Keratinocyte (primary cell): ENCODE measurements at regions not wholly inside any gene's neighbourhood (a gene's known extent, or its start where the extent isn't known, plus 50 kb on each side); places are given as distances from the start of the nearest gene placed in this dataset.

Experiments
- DNase-seq: peaks from one replicate; pipeline ENCODE4 v3.0.0-alpha.2; 2011; ENCODE audit warnings: low read depth, missing footprints, low spot score
- FAIRE-seq: peaks from 2 replicates; lab custom pipeline; 2011; peaks lifted over from hg19 to GRCh38; lab: Jason Lieb, UNC
- H2AFZ ChIP-seq: 2 replicates; pipeline ENCODE4 v1.6.0; 2012; ENCODE audit warnings: low read length, control low read depth, inconsistent platforms; ENCODE audit not compliant: control insufficient read depth
- H3K27ac ChIP-seq: 2 replicates; pipeline ENCODE4 v1.5.1; 2011; ENCODE audit warnings: low read length; ENCODE audit not compliant: control insufficient read depth, insufficient read depth
- H3K27me3 ChIP-seq: 3 replicates; pipeline ENCODE4 v1.6.0; 2011; ENCODE audit warnings: low read length; ENCODE audit not compliant: control insufficient read depth, insufficient read depth; ENCODE audit errors: extremely low read depth
- H3K36me3 ChIP-seq, 2 experiments: 2 replicates in 1 of 2; 3 replicates in 1 of 2; pipeline ENCODE4 v1.5.1; 2011; ENCODE audit warnings: low read length in 2 of 2, mild to moderate bottlenecking in 1 of 2; ENCODE audit not compliant: control insufficient read depth in 2 of 2, insufficient read depth in 2 of 2; ENCODE audit errors: extremely low read depth in 1 of 2
- H3K4me1 ChIP-seq: 3 replicates; pipeline ENCODE4 v1.5.1; 2011; ENCODE audit warnings: low read length; ENCODE audit not compliant: control insufficient read depth, insufficient read depth; ENCODE audit errors: extremely low read depth
- H3K4me2 ChIP-seq: 3 replicates; pipeline ENCODE4 v1.6.0; 2011; ENCODE audit warnings: low read depth, low read length; ENCODE audit not compliant: control insufficient read depth, insufficient read depth; ENCODE audit errors: extremely low read depth
- H3K4me3 ChIP-seq, 3 experiments: fragments of 200-600 bp in 1 of 3; sonication (generic) in 1 of 3; 2 replicates in 2 of 3; 3 replicates in 1 of 3; pipeline ENCODE4 v1.5.1; 2011 to 2016; ENCODE audit warnings: low read length in 3 of 3, mild to moderate bottlenecking in 3 of 3, control low read depth in 2 of 3, inconsistent platforms in 1 of 3, low read depth in 1 of 3, mixed read lengths in 1 of 3, mixed run types in 1 of 3, moderate library complexity in 1 of 3; ENCODE audit not compliant: control insufficient read depth in 2 of 3, insufficient read depth in 2 of 3; ENCODE audit errors: extremely low read depth in 1 of 3
- H3K79me2 ChIP-seq: 2 replicates; pipeline ENCODE4 v1.6.0; 2012; ENCODE audit warnings: low read length; ENCODE audit not compliant: control insufficient read depth, insufficient read depth
- H3K9ac ChIP-seq: 3 replicates; pipeline ENCODE4 v1.6.0; 2011; ENCODE audit warnings: low read length; ENCODE audit not compliant: control insufficient read depth, insufficient read depth; ENCODE audit errors: extremely low read depth
- H3K9me1 ChIP-seq: 3 replicates; pipeline ENCODE4 v1.6.0; 2011; ENCODE audit warnings: low read length; ENCODE audit not compliant: control insufficient read depth, insufficient read depth; ENCODE audit errors: extremely low read depth
- H3K9me3 ChIP-seq: 2 replicates; pipeline ENCODE4 v1.5.1; 2012; ENCODE audit warnings: low read depth, low read length; ENCODE audit not compliant: control insufficient read depth
- H4K20me1 ChIP-seq: 3 replicates; pipeline ENCODE4 v1.6.0; 2011; ENCODE audit warnings: low read length; ENCODE audit not compliant: control insufficient read depth, insufficient read depth; ENCODE audit errors: extremely low read depth
- EZH2 ChIP-seq: IDR thresholded peaks from one replicate; pipeline ENCODE4 v1.6.1; 2012; ENCODE audit warnings: inconsistent platforms, mild to moderate bottlenecking, low read length, moderate library complexity
- dilution Hi-C: fragments of 300-500 bp; cut with MboI; formaldehyde crosslinking; loops from one replicate; pipeline ENCODE4 v1.7.0; 2020; ENCODE audit warnings: low sequenced_read_pairs; ENCODE audit not compliant: extremely low pct_ligation_motif_present
- TF ChIP-seq, protein P1 (sequence below), 3 experiments: IDR thresholded peaks in 1 of 3; conservative IDR thresholded peaks in 1 of 3; optimal IDR thresholded peaks in 1 of 3; 2 replicates in 2 of 3; 3 replicates in 1 of 3; pipeline versions ENCODE3 to v1.5.1; 2011; ENCODE audit warnings: low read length in 3 of 3, mild to moderate bottlenecking in 3 of 3, moderate library complexity in 2 of 3, control low read depth in 1 of 3, inconsistent platforms in 1 of 3; ENCODE audit not compliant: insufficient read depth in 2 of 3; ENCODE audit errors: extremely low read depth in 1 of 3

DNA sequence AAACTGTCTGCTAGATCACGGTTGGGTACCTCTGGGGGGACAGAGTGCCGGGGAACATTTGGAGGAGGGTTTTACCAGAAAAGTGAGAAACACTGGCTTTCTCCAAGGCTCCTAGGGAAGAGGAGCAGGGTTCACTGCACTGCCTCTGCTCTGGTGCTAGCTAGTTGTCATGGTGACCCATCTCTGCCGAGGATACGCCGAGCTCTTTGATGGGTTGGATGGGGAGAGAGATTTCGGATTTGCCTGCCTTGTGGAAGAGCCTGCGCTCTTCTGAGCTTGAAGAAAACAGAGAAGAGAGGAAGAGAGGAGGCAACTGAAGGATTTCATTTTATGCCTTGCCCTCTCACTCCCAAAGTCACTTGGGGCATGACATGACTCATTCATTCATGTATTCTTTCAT, 92.1 kb downstream of the NAV1 start:
- DNase-seq (no peak), FAIRE-seq (no peak)
- H3K4me3 ChIP-seq, result no peak overlapping the region
- H3K27ac ChIP-seq, result no peak overlapping the region
- no peaks in the 10 kb centered on the region for H3K4me1 ChIP-seq
- H3K79me2 ChIP-seq, result no peaks in the 10 kb centered on the region
- H3K9me3 ChIP-seq, result no peaks in the 10 kb centered on the region
- TF ChIP-seq, protein P1, sequence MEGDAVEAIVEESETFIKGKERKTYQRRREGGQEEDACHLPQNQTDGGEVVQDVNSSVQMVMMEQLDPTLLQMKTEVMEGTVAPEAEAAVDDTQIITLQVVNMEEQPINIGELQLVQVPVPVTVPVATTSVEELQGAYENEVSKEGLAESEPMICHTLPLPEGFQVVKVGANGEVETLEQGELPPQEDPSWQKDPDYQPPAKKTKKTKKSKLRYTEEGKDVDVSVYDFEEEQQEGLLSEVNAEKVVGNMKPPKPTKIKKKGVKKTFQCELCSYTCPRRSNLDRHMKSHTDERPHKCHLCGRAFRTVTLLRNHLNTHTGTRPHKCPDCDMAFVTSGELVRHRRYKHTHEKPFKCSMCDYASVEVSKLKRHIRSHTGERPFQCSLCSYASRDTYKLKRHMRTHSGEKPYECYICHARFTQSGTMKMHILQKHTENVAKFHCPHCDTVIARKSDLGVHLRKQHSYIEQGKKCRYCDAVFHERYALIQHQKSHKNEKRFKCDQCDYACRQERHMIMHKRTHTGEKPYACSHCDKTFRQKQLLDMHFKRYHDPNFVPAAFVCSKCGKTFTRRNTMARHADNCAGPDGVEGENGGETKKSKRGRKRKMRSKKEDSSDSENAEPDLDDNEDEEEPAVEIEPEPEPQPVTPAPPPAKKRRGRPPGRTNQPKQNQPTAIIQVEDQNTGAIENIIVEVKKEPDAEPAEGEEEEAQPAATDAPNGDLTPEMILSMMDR (optimal IDR thresholded peaks at IDR 0.05 in 1 of 3, IDR thresholded peaks at IDR 0.05 in 1 of 3, conservative IDR thresholded peaks at IDR 0.05 in 1 of 3; ENCODE audit: extremely low read depth in 1 of 3, insufficient read depth in 2 of 3, low read length in 3 of 3), result no peak
- no peak for TF ChIP-seq EZH2
- no peaks in the 10 kb centered on the region for H3K9me1 ChIP-seq
- no peaks in the 10 kb centered on the region for H4K20me1 ChIP-seq
- peaks cover 9% of the 10 kb centered on the region for H3K27me3 ChIP-seq
- dilution Hi-C loops, result no loop called here
- no peak overlapping the region for H2AFZ ChIP-seq
- no peak overlapping the region for H3K9ac ChIP-seq
- no peaks in the 10 kb centered on the region for H3K36me3 ChIP-seq
- no peak overlapping the region for H3K4me2 ChIP-seq

DNA sequence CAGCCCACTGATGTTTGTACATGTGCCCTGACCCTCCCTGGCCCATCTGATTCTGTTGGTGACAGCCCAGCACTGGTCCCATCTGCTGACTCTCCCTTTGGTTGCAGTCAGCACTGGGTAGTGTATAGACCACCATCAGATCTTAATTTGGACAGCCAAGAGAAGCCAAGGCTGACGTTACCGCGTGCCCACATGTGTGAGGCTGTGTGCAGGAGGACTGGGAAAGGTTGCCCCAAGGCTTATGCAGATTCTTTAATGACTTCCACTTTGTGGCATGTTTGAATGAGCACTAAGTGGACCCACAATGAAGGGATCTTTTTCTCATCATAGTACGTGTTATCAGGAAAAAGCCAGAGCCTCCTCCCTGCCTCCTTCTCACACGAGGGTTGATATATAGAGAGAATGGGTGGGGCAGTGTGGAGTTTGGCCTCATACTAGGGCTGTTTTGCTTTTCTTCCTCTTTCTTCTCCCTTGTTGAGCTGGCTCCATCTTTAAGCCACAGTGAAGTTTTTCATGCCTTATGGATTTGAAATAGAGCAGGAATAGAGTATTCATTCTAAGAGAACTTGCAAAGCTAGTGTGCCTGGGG, 93.5 kb downstream of the NAV1 start:
- H3K4me2 ChIP-seq, result no peak overlapping the region
- H3K9me1 ChIP-seq, result no peaks in the 10 kb centered on the region
- H4K20me1 ChIP-seq, result no peaks in the 10 kb centered on the region
- TF ChIP-seq, protein P1 (optimal IDR thresholded peaks at IDR 0.05 in 1 of 3, IDR thresholded peaks at IDR 0.05 in 1 of 3, conservative IDR thresholded peaks at IDR 0.05 in 1 of 3; ENCODE audit: extremely low read depth in 1 of 3, insufficient read depth in 2 of 3, low read length in 3 of 3), result no peak
- no peak for TF ChIP-seq EZH2
- dilution Hi-C loops, result no loop called here
- peaks cover 9% of the 10 kb centered on the region for H3K27me3 ChIP-seq
- H3K9ac ChIP-seq, result no peak overlapping the region
- H3K27ac ChIP-seq, result no peak overlapping the region
- H3K9me3 ChIP-seq, result no peaks in the 10 kb centered on the region
- H3K4me3 ChIP-seq, result no peak overlapping the region
- DNase-seq (no peak), FAIRE-seq (no peak)
- H3K36me3 ChIP-seq, result no peaks in the 10 kb centered on the region
- H3K79me2 ChIP-seq, result no peaks in the 10 kb centered on the region
- H2AFZ ChIP-seq, result no peak overlapping the region
- H3K4me1 ChIP-seq, result no peaks in the 10 kb centered on the region
